ENCODE measurements at regions not wholly inside any gene's neighbourhood (a gene's known extent, or its start where the extent isn't known, plus 50 kb on each side); places are given as distances from the start of the nearest gene placed in this dataset.
"Not testable (repeated sequence)": the region's sequence is repeated elsewhere in the genome, so short reads cannot be mapped to it uniquely, and the experiment has no call there.

GRCh38 chr4:123024710-123025109 lies 102.3 kb upstream of the NUDT6 start:
- no peak for TF ChIP-seq CTCF (conservative IDR thresholded peaks at IDR 0.05; ENCODE audit: control insufficient read depth, insufficient read depth, low read depth, low read length)
- no peak for DNase-seq (ENCODE audit: low read depth)
- H3K4me3 ChIP-seq (ENCODE audit: control insufficient read depth, low read depth, low read length) = no peak overlapping the region

- H3K4me3 ChIP-seq (ENCODE audit: control insufficient read depth, low read depth, low read length) = no peak overlapping the region
- no peak for DNase-seq (ENCODE audit: low read depth)
- TF ChIP-seq CTCF (conservative IDR thresholded peaks at IDR 0.05; ENCODE audit: control insufficient read depth, insufficient read depth, low read depth, low read length) = no peak
Measured at GRCh38 chr4:123025398-123025797, 103.0 kb upstream of the NUDT6 start.

GRCh38 chr4:123026015-123026414 lies 103.6 kb upstream of the NUDT6 start:
- not testable (repeated sequence) for H3K4me3 ChIP-seq (ENCODE audit: control insufficient read depth, low read depth, low read length)
- peak; percentile 69 for DNase-seq (ENCODE audit: low read depth)

GRCh38 chr4:123031664-123032063 lies 109.3 kb upstream of the NUDT6 start:
- no peak for DNase-seq (ENCODE audit: low read depth)
- no peak for TF ChIP-seq CTCF (conservative IDR thresholded peaks at IDR 0.05; ENCODE audit: control insufficient read depth, insufficient read depth, low read depth, low read length)
- H3K4me3 ChIP-seq (ENCODE audit: control insufficient read depth, low read depth, low read length) = no peak overlapping the region

GRCh38 chr4:123034023-123034422 lies 111.6 kb upstream of the NUDT6 start:
- no peak for DNase-seq (ENCODE audit: low read depth)
- no peak for TF ChIP-seq CTCF (conservative IDR thresholded peaks at IDR 0.05; ENCODE audit: control insufficient read depth, insufficient read depth, low read depth, low read length)
- H3K4me3 ChIP-seq (ENCODE audit: control insufficient read depth, low read depth, low read length) = no peak overlapping the region

GRCh38 chr4:123035239-123035638 lies 112.8 kb upstream of the NUDT6 start:
- no peak for DNase-seq (ENCODE audit: low read depth)
- no peak overlapping the region for H3K4me3 ChIP-seq (ENCODE audit: control insufficient read depth, low read depth, low read length)
- TF ChIP-seq CTCF (conservative IDR thresholded peaks at IDR 0.05; ENCODE audit: control insufficient read depth, insufficient read depth, low read depth, low read length) = no peak

GRCh38 chr4:123037804-123038203 lies 115.4 kb upstream of the NUDT6 start:
- peak; percentile 53 for DNase-seq (ENCODE audit: low read depth)
- no peak for TF ChIP-seq CTCF (conservative IDR thresholded peaks at IDR 0.05; ENCODE audit: control insufficient read depth, insufficient read depth, low read depth, low read length)
- H3K4me3 ChIP-seq (ENCODE audit: control insufficient read depth, low read depth, low read length) = no peak overlapping the region
